ENCODE measurements at regions not wholly inside any gene's neighbourhood (a gene's known extent, or its start where the extent isn't known, plus 50 kb on each side); places are given as distances from the start of the nearest gene placed in this dataset.
"Not testable (repeated sequence)": the region's sequence is repeated elsewhere in the genome, so short reads cannot be mapped to it uniquely, and the experiment has no call there.

GRCh38 chr4:11996581-11996980, 567.9 kb upstream of the HS3ST1 start:
- TF ChIP-seq, protein P1, sequence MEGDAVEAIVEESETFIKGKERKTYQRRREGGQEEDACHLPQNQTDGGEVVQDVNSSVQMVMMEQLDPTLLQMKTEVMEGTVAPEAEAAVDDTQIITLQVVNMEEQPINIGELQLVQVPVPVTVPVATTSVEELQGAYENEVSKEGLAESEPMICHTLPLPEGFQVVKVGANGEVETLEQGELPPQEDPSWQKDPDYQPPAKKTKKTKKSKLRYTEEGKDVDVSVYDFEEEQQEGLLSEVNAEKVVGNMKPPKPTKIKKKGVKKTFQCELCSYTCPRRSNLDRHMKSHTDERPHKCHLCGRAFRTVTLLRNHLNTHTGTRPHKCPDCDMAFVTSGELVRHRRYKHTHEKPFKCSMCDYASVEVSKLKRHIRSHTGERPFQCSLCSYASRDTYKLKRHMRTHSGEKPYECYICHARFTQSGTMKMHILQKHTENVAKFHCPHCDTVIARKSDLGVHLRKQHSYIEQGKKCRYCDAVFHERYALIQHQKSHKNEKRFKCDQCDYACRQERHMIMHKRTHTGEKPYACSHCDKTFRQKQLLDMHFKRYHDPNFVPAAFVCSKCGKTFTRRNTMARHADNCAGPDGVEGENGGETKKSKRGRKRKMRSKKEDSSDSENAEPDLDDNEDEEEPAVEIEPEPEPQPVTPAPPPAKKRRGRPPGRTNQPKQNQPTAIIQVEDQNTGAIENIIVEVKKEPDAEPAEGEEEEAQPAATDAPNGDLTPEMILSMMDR (IDR thresholded peaks at IDR 0.05 in 4 of 5, conservative IDR thresholded peaks at IDR 0.05 in 1 of 5), result not testable (repeated sequence)
- TF ChIP-seq POLR2A (IDR thresholded peaks at IDR 0.05), result not testable (repeated sequence)
